K562 (cell line): ENCODE measurements at regions not wholly inside any gene's neighbourhood (a gene's known extent, or its start where the extent isn't known, plus 50 kb on each side); places are given as distances from the start of the nearest gene placed in this dataset.
A peak's percentile ranks its signal among the peaks of the same experiment; 100 is the strongest.

Source experiments
- ADNP ChIP-seq: fragments of 200-800 bp; sonication (Bioruptor generic); IDR thresholded peaks from 2 replicates; pipeline ENCODE4 v1.6.1; 2016; ENCODE audit warnings: missing genetic modification characterization, missing compliant biosample characterization
- CREB3 ChIP-seq: fragments of 450-650 bp; conservative IDR thresholded peaks from 2 replicates; pipeline ENCODE4 v1.6.1; 2016; ENCODE audit warnings: missing genetic modification characterization, low read depth, mild to moderate bottlenecking, missing compliant biosample characterization, moderate library complexity
- CXXC5 ChIP-seq: fragments of 250-450 bp; sonication (Bioruptor Pico); IDR thresholded peaks from 2 replicates; pipeline ENCODE4 v1.8.0; 2022; ENCODE audit warnings: inconsistent platforms, mild to moderate bottlenecking, moderate library complexity
- DIDO1 ChIP-seq: fragments of 450-650 bp; IDR thresholded peaks from 2 replicates; pipeline ENCODE4 v1.6.1; 2016; ENCODE audit warnings: low read depth, missing biosample characterization, missing genetic modification characterization
- GATA2 ChIP-seq: sonication (generic); formaldehyde crosslinking; IDR thresholded peaks from 2 replicates; pipeline ENCODE4 v1.4.0; 2020; ENCODE audit warnings: mild to moderate bottlenecking, missing genetic modification reagents
- HSF4 ChIP-seq: fragments of 250-450 bp; sonication (Bioruptor Pico); IDR thresholded peaks from 2 replicates; pipeline ENCODE4 v2.1.2; 2022; ENCODE audit warnings: mild to moderate bottlenecking, moderate library complexity, borderline replicate concordance
- IRF9 ChIP-seq: fragments of 450-650 bp; IDR thresholded peaks from 2 replicates; pipeline ENCODE4 v1.6.1; 2016; ENCODE audit warnings: missing biosample characterization, missing genetic modification characterization
- JUNB ChIP-seq: fragments of 450-650 bp; formaldehyde crosslinking; conservative IDR thresholded peaks from 2 replicates; pipeline ENCODE4 v1.4.0; 2020; ENCODE audit warnings: mild to moderate bottlenecking
- MAFG ChIP-seq: fragments of 450-650 bp; conservative IDR thresholded peaks from 2 replicates; pipeline ENCODE4 v1.6.1; 2016; ENCODE audit warnings: missing genetic modification characterization, missing compliant biosample characterization
- MYBL2 ChIP-seq, 2 experiments: fragments of 450-650 bp in 1 of 2; sonication (generic) in 1 of 2; formaldehyde crosslinking in 1 of 2; IDR thresholded peaks; 2 replicates each; pipeline versions ENCODE4 v1.6.1 to v1.8.1; 2017 to 2022; ENCODE audit warnings: borderline replicate concordance in 1 of 2, inconsistent platforms in 1 of 2, low read depth in 1 of 2, mild to moderate bottlenecking in 1 of 2, missing genetic modification reagents in 1 of 2, moderate library complexity in 1 of 2
- MYNN ChIP-seq, 2 experiments: sonication (generic); formaldehyde crosslinking in 1 of 2; IDR thresholded peaks; 2 replicates each; pipeline versions ENCODE4 v1.5.0 to v1.6.1; 2016 to 2020; ENCODE audit warnings: antibody characterized with exemption in 1 of 2, missing genetic modification reagents in 1 of 2
- NFIC ChIP-seq: fragments of 450-650 bp; IDR thresholded peaks from 2 replicates; pipeline ENCODE4 v1.6.1; 2017; ENCODE audit warnings: mild to moderate bottlenecking, inconsistent platforms
- PHF21A ChIP-seq: fragments of 450-650 bp; IDR thresholded peaks from 2 replicates; pipeline ENCODE4 v1.6.1; 2017; ENCODE audit warnings: low read depth, borderline replicate concordance
- RBBP5 ChIP-seq: fragments of 200-600 bp; sonication (generic); IDR thresholded peaks from 2 replicates; pipeline ENCODE4 v1.6.1; 2012; ENCODE audit warnings: borderline replicate concordance, mild to moderate bottlenecking, low read length, control low read depth, inconsistent platforms; ENCODE audit not compliant: insufficient read depth, poor library complexity, severe bottlenecking
- SAFB2 ChIP-seq: fragments of 200-400 bp; formaldehyde crosslinking; IDR thresholded peaks from 2 replicates; pipeline ENCODE4 v1.6.1; 2018; ENCODE audit warnings: borderline replicate concordance, low read length, low read depth, moderate library complexity; ENCODE audit not compliant: severe bottlenecking
- SMARCE1 ChIP-seq: fragments of 450-650 bp; IDR thresholded peaks from 2 replicates; pipeline ENCODE4 v1.7.1; 2016; ENCODE audit warnings: mild to moderate bottlenecking
- SMC3 ChIP-seq: conservative IDR thresholded peaks from 2 replicates; pipeline ENCODE4 v1.6.1; 2011; ENCODE audit warnings: low read depth, low read length, improper control_type of control experiment; ENCODE audit not compliant: insufficient read depth
- TRIM24 ChIP-seq, 2 experiments: fragments of 450-650 bp; IDR thresholded peaks; 2 replicates each; pipeline ENCODE4 v1.6.1; 2016
- ZMIZ1 ChIP-seq, 2 experiments: fragments of 150-350 bp in 1 of 2; IDR thresholded peaks; 2 replicates each; pipeline ENCODE4 v1.6.1; 2012 to 2016; ENCODE audit warnings: low read depth in 2 of 2, low read length in 2 of 2, mild to moderate bottlenecking in 1 of 2, moderate library complexity in 1 of 2
- ZNF282 ChIP-seq: sonication (generic); formaldehyde crosslinking; IDR thresholded peaks from 2 replicates; pipeline ENCODE4 v1.8.1; 2023; ENCODE audit warnings: missing genetic modification reagents
- ZNF79 ChIP-seq: fragments of 250-450 bp; sonication (Bioruptor Pico); IDR thresholded peaks from 2 replicates; pipeline ENCODE4 v1.4.0; 2020; ENCODE audit warnings: low read depth, mild to moderate bottlenecking, moderate library complexity
- TF ChIP-seq, protein P1 (sequence below): fragments of 200-800 bp; sonication (Bioruptor generic); IDR thresholded peaks from 2 replicates; pipeline ENCODE4 v1.6.1; 2017; ENCODE audit warnings: missing genetic modification characterization, missing compliant biosample characterization

DNA sequence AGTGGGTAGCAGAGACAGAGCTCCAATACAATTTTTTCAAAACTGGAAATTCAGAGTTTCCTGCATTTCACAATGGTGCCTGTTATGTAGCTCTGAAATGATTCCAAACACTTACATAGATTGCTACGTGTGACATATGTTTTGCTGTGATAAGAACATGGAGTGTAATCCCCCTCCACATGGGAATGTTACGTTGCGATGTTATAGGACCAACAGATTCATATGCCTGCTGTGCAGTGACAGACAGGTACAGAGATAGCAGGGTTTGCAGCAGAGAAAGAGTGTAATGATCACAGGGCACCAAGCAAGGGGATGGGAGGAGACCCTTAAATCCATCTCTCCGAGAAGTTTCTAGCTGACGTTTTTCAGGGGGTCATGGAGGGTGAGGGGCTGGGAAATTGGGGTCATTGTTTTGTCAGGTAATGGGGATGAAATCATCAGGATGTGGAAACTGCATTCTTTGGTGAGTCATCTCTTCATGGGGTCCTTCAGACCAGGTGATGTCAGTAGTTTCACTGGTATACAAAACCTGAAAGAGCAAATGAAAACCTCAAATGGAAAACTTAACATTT, 76.6 kb upstream of the OSBPL8 start (continued):
- TF ChIP-seq ZNF282 (CRISPR knock-in tag), result no peak
- no peak for TF ChIP-seq MAFG (tag)
- TF ChIP-seq SMC3, result no peak
- 0 out of 2 replicates have a peak, but pooled peaks have one; percentile 34 for TF ChIP-seq IRF9 (tag)
- no peak for TF ChIP-seq ADNP (tag)
- no peak for TF ChIP-seq SAFB2
- TF ChIP-seq RBBP5, result no peak
- TF ChIP-seq CREB3, result no peak
- TF ChIP-seq, protein P1, sequence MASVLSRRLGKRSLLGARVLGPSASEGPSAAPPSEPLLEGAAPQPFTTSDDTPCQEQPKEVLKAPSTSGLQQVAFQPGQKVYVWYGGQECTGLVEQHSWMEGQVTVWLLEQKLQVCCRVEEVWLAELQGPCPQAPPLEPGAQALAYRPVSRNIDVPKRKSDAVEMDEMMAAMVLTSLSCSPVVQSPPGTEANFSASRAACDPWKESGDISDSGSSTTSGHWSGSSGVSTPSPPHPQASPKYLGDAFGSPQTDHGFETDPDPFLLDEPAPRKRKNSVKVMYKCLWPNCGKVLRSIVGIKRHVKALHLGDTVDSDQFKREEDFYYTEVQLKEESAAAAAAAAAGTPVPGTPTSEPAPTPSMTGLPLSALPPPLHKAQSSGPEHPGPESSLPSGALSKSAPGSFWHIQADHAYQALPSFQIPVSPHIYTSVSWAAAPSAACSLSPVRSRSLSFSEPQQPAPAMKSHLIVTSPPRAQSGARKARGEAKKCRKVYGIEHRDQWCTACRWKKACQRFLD, result no peak
- TF ChIP-seq HSF4 (CRISPR knock-in tag), result no peak
- peak; percentile 70 for TF ChIP-seq NFIC
- peak; percentile 92 for TF ChIP-seq CXXC5 (CRISPR knock-in tag)
- 0 out of 4 replicates have a peak, but pooled peaks of 1 of the 2 experiments have one; percentile 56 for TF ChIP-seq ZMIZ1 (IDR thresholded peaks at IDR 0.05; ENCODE audit: low read depth in 2 of 2, low read length in 2 of 2)
- no peak for TF ChIP-seq DIDO1 (tag)
- TF ChIP-seq MYNN (IDR thresholded peaks at IDR 0.05), result no peak
- no peak for TF ChIP-seq MYNN (CRISPR knock-in tag; IDR thresholded peaks at IDR 0.05)
- TF ChIP-seq GATA2, result peak; percentile 56; the same call in 1 of the 2 replicates
- TF ChIP-seq TRIM24 (IDR thresholded peaks at IDR 0.05), result peak; percentile 62 to 77
- no peak for TF ChIP-seq MYBL2 (IDR thresholded peaks at IDR 0.05; ENCODE audit: low read depth)
- TF ChIP-seq MYBL2 (CRISPR knock-in tag; IDR thresholded peaks at IDR 0.05; ENCODE audit: borderline replicate concordance), result no peak
- no peak for TF ChIP-seq PHF21A
- TF ChIP-seq ZNF79 (CRISPR knock-in tag), result no peak
- TF ChIP-seq SMARCE1, result peak; percentile 51; the same call in 1 of the 2 replicates
- no peak for TF ChIP-seq JUNB (CRISPR knock-in tag)
